Lung (tissue), 11 donors: ENCODE measurements at regions not wholly inside any gene's neighbourhood (a gene's known extent, or its start where the extent isn't known, plus 50 kb on each side); places are given as distances from the start of the nearest gene placed in this dataset.

ENCODE experiments used
- ATAC-seq: fragments of 200-7000 bp; cut with Tn5 transposase; one replicate; pipeline ENCODE4 v1.9.1; 2020; ENCODE audit warnings: moderate number of reproducible peaks; ENCODE audit not compliant: insufficient read depth, low FRiP score
- DNase-seq, 3 donors: peaks; one replicate each; pipeline ENCODE4 v3.0.0-alpha.2; 2013 to 2017
- H3K27ac ChIP-seq, 2 donors: one replicate each; pipeline ENCODE4 v1.5.1; 2013; ENCODE audit warnings: mild to moderate bottlenecking in 2 of 2, moderate library complexity in 2 of 2, control low read depth in 1 of 2, inconsistent platforms in 1 of 2, low read depth in 1 of 2, low read length in 1 of 2
- H3K27me3 ChIP-seq, 3 donors: one replicate each; pipeline ENCODE4 v1.5.1; 2013; ENCODE audit warnings: low read length in 2 of 3; ENCODE audit not compliant: control insufficient read depth in 3 of 3, insufficient read depth in 3 of 3
- H3K36me3 ChIP-seq, 4 donors: one replicate each; pipeline ENCODE4 v1.5.1; 2013; ENCODE audit warnings: low read length in 4 of 4, mild to moderate bottlenecking in 1 of 4, moderate library complexity in 1 of 4; ENCODE audit not compliant: control insufficient read depth in 4 of 4, insufficient read depth in 4 of 4
- H3K4me1 ChIP-seq, 5 donors: one replicate each; pipeline ENCODE4 v1.5.1; 2013; ENCODE audit warnings: low read length in 5 of 5, mild to moderate bottlenecking in 2 of 5, moderate library complexity in 1 of 5; ENCODE audit not compliant: control insufficient read depth in 5 of 5, insufficient read depth in 5 of 5
- H3K4me3 ChIP-seq: one replicate; pipeline ENCODE4 v1.5.1; 2013; ENCODE audit warnings: mild to moderate bottlenecking, control low read depth, moderate library complexity
- H3K9ac ChIP-seq, 2 donors: one replicate each; pipeline ENCODE4 v1.5.1; 2013; ENCODE audit warnings: low read length in 2 of 2, control low read depth in 1 of 2; ENCODE audit not compliant: insufficient read depth in 1 of 2
- H3K9me3 ChIP-seq, 4 donors: one replicate each; pipeline ENCODE4 v1.5.1; 2013; ENCODE audit warnings: low read length in 3 of 4, mild to moderate bottlenecking in 1 of 4, moderate library complexity in 1 of 4; ENCODE audit not compliant: control insufficient read depth in 4 of 4, insufficient read depth in 3 of 4
- WGBS, 2 donors: extraction: QIAGEN DNeasy Blood & Tissue Kit; methylation state at CpG; one replicate each; pipeline ENCODE4 v1.1.7; 2013; 5-methylcytosine and 5-hydroxymethylcytosine counted together
- TF ChIP-seq, protein P1 (sequence below): IDR thresholded peaks from 2 replicates; pipeline ENCODE4 v1.5.1; 2012; ENCODE audit warnings: mild to moderate bottlenecking; ENCODE audit errors: control extremely low read depth, extremely low read depth
- donor health status: control.
- donor health status: control.
- donor health status: Bipolar disorder and iron deficiency.
- donor health status: healthy.
- donor health status: DM: yes; HTN: yes; CAD: no.

DNA sequence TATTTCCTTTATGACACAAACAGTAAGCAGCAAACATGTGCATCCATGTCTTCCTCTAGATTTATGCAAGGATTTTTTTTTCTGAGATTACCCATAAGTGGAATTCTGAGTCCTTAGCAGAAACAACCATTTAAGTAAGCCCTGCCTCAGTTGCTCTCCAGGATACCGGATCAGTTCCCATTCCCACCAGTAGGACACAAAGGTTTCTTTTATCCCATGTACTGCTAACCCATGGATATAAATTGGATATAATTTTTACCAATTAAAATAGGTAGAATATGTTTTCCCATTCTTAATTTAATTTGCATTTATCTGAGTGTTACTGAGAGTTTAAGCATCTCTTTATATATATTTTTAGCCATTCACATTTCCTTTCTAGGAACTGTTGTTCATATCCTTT lies 280.9 kb downstream of the FGFR2 start:
- Histone ChIP-seq H3K9ac (no peak overlapping the region), H3K27me3 (no peaks in the 10 kb centered on the region), H3K9me3 (no peaks in the 10 kb centered on the region), H3K36me3 (no peaks in the 10 kb centered on the region), H3K4me1 (peaks cover 0 to 23% (median 10%) of the 10 kb centered on the region in 5 donors), H3K27ac (no peak overlapping the region), H3K4me3 (no peak overlapping the region)
- ATAC-seq = no peak
- 90 to 99% methylated on average over 1 of the region's 1 CpG for WGBS, 2 donors
- DNase-seq = no peak
- TF ChIP-seq, protein P1, sequence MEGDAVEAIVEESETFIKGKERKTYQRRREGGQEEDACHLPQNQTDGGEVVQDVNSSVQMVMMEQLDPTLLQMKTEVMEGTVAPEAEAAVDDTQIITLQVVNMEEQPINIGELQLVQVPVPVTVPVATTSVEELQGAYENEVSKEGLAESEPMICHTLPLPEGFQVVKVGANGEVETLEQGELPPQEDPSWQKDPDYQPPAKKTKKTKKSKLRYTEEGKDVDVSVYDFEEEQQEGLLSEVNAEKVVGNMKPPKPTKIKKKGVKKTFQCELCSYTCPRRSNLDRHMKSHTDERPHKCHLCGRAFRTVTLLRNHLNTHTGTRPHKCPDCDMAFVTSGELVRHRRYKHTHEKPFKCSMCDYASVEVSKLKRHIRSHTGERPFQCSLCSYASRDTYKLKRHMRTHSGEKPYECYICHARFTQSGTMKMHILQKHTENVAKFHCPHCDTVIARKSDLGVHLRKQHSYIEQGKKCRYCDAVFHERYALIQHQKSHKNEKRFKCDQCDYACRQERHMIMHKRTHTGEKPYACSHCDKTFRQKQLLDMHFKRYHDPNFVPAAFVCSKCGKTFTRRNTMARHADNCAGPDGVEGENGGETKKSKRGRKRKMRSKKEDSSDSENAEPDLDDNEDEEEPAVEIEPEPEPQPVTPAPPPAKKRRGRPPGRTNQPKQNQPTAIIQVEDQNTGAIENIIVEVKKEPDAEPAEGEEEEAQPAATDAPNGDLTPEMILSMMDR = no peak

DNA sequence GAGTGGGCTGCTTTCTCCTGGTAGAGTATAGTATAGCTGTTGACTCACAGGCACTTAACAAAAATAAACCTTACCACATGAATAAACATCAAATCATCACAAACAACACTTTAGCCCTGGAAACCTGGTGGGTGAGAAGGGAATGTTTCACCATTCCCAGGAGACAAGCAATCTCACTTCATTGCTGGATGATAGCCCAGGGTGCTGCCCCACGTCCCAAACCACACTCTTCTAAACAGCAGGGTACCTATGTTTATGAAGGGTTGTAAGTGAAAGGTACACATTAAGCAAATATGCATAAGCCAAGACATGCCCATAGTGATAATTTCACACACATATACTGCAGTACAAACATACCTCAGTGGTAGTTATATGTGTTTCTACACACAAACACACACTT lies 276.2 kb downstream of the FGFR2 start:
- DNase-seq = no peak
- H3K36me3 ChIP-seq = no peaks in the 10 kb centered on the region
- H3K9me3 ChIP-seq = no peaks in the 10 kb centered on the region
- TF ChIP-seq, protein P1 = no peak
- H3K4me1 ChIP-seq = no peaks in the 10 kb centered on the region
- H3K9ac ChIP-seq = no peak overlapping the region
- no peak overlapping the region for H3K4me3 ChIP-seq
- ATAC-seq = no peak
- no peak overlapping the region for H3K27ac ChIP-seq
- no peaks in the 10 kb centered on the region for H3K27me3 ChIP-seq
- 22 to 47% methylated on average over 1 of the region's 1 CpG for WGBS, 2 donors

DNA sequence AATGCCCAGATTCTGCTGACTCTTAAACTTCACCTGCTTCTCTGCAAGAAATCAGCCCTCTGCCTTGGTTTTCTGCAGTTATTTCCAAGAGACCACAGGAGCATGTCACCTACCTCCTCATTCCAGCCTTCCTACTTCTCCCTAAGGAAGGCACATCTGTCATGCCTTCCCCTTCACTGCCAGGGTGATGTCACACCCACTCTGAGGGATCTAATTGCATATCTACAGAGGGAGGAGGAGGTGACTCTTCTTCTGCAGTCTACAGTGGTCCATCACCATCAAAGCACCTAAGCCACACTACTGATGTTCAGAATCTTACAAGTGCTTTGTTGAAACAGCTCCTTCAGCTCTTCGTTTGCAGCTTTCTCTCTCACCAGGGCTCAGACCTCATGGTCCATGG lies 275.5 kb downstream of the FGFR2 start:
- no peaks in the 10 kb centered on the region for H3K27me3 ChIP-seq
- H3K9me3 ChIP-seq = no peaks in the 10 kb centered on the region
- H3K4me1 ChIP-seq = no peaks in the 10 kb centered on the region
- WGBS, 2 donors = 61 to 63% methylated on average over 1 of the region's 1 CpG
- TF ChIP-seq, protein P1 = no peak
- no peak overlapping the region for H3K27ac ChIP-seq
- H3K9ac ChIP-seq = no peak overlapping the region
- H3K36me3 ChIP-seq = no peaks in the 10 kb centered on the region
- DNase-seq = no peak
- ATAC-seq = no peak
- H3K4me3 ChIP-seq = no peak overlapping the region

DNA sequence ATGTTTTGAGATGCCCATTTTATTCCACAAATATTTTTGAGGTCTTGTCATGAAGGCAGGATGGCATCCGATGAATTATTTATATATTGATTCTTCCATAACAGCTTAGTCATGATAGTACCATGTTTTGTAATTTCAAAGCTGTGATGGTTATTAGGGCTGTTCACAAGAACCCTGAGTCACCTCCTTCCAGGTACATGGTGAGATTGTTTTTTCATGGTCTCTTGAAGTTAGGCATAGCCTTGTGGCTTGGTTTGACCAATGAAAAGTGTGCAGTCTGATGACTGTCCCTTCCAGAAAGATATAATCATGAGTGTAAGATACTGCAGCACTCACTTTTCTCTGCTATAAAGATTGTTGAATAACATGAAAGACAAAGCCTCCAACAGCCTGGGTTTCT lies 274.8 kb downstream of the FGFR2 start:
- no peak for ATAC-seq
- no peak overlapping the region for H3K27ac ChIP-seq
- H3K9ac ChIP-seq = no peak overlapping the region
- H3K27me3 ChIP-seq = no peaks in the 10 kb centered on the region
- TF ChIP-seq, protein P1 = no peak
- H3K9me3 ChIP-seq = no peaks in the 10 kb centered on the region
- no peak for DNase-seq
- WGBS, 2 donors = 90 to 94% methylated on average over 1 of the region's 1 CpG
- no peaks in the 10 kb centered on the region for H3K36me3 ChIP-seq
- no peaks in the 10 kb centered on the region for H3K4me1 ChIP-seq
- H3K4me3 ChIP-seq = no peak overlapping the region
